NCI-H146 (cell line): ENCODE measurements at regions not wholly inside any gene's neighbourhood (a gene's known extent, or its start where the extent isn't known, plus 50 kb on each side); places are given as distances from the start of the nearest gene placed in this dataset.
"Not testable (repeated sequence)": the region's sequence is repeated elsewhere in the genome, so short reads cannot be mapped to it uniquely, and the experiment has no call there.

Source experiments
- DNase-seq: peaks from one replicate; lab custom pipeline; 2025; lab: John Stamatoyannopoulos, UW

- DNase-seq: no peak
These were observed 109.3 kb upstream of the CPSF6 start for GRCh38 chr12:69130064-69130463.

DNA sequence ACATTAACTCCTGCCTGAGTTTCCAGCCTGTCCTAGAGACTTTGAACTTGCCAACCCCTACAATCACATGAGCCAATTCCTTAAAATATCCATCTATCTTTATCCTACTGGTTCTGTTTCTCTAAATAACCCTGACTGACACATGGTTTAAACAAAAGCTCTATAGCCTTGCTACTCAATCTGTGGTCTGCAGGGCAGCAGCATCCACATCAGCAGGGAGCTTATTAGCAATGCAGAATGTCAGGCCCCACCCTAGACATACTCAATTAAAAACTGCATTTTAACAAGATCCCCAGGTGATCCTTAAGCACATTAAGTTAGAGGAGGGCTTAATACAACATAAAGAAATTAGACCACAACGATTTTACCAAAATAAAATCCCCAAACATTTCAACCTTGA lies 108.3 kb upstream of the CPSF6 start:
- DNase-seq: no peak

DNA sequence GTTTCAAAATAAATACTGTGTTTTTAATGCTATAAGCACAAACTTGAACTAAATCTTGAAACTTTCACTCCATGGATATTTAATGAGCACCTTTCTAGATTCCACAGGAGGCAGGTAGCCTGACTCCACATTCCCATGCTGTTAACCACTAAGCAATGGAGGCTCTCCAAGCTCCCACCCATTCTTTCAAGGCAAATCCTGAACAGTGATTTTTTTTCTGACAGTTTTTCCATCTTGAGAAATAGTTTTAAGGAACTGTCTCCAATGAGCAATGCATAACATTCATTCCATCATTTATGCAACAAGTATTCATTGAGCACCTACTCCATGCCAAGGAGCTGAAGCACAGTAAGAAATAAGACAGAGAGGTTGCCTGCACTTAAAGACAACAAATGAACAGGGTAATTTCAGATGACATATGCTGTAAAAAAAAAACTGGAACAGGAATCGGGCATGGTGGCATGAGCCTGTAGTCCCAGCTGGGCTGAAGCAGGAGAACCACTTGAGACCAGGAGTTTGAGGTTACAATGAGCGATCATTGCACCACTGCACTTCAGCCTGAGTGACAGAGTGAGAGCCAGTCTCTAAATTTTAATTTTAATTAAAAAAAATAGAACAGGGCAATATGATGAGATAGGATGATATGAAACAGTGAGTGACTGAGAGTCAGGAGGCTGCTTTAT lies 102.3 kb upstream of the CPSF6 start:
- DNase-seq: no peak

DNA sequence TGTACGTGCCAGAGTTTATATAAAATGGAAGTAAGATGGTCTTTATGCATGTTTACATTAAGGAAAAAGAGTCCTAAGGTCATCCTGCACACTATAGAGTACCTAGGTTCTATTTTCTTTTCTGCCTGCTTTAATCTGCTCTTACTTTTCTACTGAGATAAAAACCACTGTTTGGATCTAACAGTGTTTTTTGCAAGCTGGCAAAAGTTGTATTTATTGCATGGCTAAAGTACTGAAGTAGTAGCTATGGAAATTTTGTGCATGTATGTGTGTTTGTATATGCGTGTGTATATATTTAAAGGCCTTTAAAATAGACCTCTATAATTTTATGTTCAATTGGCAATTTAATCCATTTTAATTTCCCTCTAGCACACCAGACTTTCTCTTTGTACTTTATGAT lies 98.3 kb upstream of the CPSF6 start:
- no peak for DNase-seq

DNA sequence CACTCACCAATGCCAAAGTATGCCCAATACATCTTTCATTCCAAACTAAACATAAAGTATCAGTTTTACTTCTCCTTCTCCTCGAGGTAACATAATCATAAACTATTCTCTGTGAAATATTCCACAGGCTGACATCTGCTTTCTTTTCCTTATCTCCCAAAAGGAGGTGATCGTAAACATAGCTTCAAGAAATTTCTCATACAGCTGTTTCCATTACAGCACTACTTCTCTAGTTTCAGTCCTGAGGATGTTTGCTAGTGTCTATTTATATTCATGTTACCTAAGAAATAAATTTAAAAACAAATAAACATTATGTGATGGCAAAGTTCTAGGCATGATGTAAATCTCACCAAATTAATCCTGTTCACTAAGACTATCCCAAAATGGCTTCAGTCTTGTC lies 90.1 kb upstream of the CPSF6 start:
- no peak for DNase-seq

DNA sequence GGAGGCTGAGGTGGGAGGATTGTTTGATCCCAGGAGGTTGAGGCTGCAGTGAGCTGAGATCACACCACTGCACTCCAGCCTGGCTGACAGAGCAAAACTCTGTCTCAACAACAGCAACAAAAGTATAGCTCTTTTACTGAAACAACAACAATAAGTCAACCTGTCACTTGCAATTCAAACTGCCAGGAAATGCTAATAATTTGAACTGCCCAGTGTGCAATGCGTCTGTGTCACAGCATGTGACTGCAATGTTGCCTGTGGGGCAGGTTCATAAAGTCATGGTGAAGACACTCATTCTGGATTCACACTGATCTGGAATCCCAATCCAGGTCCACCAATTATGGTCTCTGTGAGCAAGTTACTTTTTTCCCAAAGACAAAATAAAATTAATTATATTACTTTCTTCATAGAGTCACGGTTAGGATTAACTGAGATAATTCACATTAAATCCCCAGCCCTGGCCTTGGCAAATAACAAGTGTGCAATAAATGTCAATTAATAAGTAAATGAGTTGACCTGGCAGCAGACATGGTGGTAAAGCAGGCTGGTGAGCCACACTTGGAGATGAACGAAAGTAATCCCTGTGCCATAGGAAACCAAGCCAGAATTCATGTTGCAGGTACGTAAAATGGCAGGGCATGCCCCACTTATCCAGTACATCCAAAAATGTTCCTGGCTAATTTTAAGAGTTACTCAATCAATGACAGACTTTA lies 89.1 kb upstream of the CPSF6 start:
- no peak for DNase-seq

- DNase-seq: no peak
These were observed 88.6 kb upstream of the CPSF6 start for GRCh38 chr12:69150796-69151127.

- peak; percentile 7 for DNase-seq
These were observed 88.1 kb upstream of the CPSF6 start for GRCh38 chr12:69151254-69151764.

DNA sequence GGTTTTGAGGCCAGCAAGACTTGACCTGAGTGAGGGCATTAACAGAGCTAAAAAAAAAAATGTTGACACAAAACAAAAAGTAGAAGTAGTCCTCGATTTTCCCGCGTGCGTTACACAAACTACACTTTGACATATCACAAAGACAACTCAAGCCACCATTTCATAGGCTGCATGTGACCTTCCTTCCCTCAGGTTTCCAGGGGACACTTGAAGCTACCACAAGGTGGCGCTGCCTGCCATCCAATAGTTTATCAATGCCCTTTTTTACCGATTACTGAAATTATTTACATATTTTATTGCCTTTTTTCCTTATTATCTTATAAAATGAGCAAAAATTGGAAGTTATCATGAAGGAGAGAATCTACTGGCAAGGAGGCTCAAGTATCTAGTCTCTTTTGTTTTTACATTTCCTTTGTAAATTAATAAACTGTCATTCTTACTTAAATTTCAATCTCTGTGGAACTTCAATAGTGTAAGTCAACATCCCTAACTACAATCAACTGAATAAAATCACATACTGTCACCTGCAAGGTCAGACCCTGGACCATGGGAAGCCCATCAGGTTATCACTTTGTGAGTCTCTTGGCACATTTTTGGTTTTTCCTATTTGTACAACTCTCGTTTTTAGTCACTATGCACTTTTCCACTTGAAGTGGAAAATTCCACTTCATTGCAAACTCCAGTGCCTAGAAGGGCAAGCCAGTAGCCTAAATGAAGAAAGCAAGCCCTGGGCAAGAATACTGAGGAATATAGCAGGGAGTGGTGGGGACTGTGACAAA lies 84.6 kb upstream of the CPSF6 start:
- DNase-seq: peak; percentile 39

DNA sequence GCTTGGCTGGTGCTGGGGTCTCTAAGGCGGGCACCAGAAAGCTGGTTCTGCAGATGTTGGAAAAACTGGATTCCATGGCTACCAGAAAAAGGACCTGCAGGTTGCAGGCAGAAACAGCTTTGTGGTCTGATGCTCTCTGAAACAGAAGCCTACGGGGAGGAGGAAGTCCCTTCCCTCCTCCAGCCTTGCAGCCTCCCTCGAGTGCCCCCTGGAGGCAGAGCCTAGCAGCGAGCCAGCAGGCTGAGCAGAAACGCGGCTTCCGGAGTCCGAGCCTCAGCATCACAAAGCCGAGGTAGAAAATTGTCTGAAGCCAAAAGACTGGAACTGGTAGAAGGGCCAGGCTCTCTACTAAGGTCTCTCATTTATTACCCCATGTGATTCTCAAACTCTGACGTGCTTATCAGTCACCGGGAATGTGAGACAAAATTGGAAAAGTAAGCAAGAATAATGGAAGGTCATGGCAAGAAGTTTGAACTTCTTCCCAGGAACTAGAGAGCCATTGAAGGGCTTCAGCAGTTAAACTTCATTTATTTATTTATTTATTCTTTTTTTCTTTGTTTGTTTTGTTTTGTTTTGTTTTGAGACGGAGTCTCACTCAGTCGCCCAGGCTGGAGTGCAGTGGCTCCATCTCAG lies 82.2 kb upstream of the CPSF6 start:
- peak; percentile 80 for DNase-seq

GRCh38 chr12:69161829-69162228 lies 77.5 kb upstream of the CPSF6 start:
- peak; percentile 31 for DNase-seq

DNA sequence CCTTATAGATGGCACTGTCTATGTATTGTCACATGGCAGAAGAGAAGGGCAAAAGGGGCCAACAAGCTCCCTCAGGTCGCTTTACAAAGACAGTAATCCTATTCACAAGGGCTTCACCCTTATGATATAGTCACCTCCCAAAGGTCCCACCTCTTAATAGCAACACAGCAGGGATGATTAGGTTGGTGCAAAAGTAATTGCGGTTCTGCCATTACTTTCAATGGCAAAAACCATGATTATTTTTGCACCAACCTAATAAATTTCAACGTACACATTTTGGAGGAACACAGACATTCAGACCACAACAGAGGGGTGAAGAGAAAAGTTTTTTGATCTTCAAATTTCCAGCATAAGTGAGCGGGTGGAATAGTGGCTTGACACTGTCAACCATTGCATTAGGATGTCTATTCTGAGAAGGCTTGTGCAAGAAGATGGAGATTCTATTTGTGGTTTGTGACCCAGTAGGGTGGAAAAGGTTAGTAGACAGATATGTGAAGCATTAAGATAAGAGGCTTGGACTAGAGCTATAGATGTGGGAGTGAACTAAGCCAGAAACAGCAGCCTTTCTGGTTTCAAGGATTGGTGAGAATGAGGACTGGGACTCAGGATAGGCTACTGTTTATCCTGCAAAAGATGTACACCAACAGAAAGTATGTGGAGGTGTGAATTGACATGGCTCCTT lies 75.5 kb upstream of the CPSF6 start:
- DNase-seq: no peak

DNA sequence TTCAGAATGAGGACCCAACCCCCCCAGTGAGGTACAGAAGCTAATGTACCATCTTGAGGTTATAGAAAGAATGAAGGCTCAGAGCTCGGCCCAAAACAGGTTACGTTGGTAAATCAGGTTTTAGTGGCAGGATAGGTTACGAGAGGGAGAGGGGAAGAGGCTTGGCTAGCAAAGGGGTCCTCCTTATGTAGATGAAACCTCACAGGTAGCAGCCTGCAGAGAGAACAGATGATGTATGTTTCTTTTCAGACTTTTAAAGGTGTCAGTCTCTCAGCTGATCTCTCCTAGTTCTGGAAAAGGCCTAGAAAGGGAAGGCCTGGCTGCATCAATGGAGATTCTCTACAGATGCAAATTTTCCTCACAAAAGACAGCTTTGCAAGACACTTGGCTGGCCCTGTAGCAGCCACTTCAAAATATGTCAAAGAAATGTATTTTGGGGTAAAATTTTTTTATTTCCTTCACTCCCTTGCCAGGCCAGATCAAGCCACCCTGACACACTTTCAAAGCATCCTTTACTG lies 71.7 kb upstream of the CPSF6 start:
- DNase-seq: no peak

- no peak for DNase-seq
These were observed 71.0 kb upstream of the CPSF6 start for GRCh38 chr12:69168363-69168762.

- no peak for DNase-seq
These were observed 70.5 kb upstream of the CPSF6 start for GRCh38 chr12:69168828-69169227.

DNA sequence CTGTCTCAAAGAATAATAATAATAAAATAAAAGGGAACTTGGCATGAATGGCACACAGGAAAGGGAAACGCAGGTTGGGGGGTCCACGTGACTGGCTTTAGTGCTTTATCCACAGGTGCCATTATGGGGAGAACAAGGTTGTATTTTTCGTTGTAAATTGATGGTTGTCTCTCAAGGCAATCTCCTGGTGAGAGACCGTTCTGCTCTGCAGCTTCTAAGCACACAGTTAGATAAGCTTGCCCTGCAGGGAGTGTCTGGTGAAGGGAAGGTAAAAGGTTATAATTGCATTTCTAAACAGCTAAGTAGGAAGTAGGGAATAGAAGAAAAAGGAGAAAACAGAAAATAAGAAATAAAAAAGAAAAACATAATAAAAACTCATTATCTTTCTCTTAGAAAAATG lies 69.1 kb upstream of the CPSF6 start:
- DNase-seq: peak; percentile 31

- no peak for DNase-seq
These were observed 67.5 kb upstream of the CPSF6 start for GRCh38 chr12:69171881-69172280.

- no peak for DNase-seq
These were observed 66.9 kb upstream of the CPSF6 start for GRCh38 chr12:69172491-69172890.

GRCh38 chr12:69173368-69173767 lies 66.0 kb upstream of the CPSF6 start:
- DNase-seq: peak; percentile 15

DNA sequence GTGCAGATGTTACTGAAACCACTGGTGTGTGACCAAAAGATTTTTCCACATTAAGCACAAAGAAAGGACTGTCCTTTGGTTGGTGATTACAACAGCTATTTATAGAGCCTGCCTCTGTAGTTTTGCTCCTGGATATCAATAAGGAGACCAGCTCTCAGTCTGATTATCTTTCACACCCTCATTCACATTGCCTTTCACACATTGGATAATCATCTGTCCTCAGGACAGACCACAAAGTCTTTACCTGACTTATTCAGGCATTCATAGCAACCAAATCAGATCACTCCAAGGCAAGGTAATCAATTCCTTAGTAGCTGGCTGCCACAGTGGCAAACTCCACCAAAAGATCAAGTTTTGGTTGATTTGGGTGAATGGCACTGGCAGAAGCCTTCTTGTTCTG lies 59.6 kb upstream of the CPSF6 start:
- DNase-seq: no peak

GRCh38 chr12:69187572-69187971 lies 51.8 kb upstream of the CPSF6 start:
- not testable (repeated sequence) for DNase-seq
